CD4-positive, alpha-beta T cell (primary cell): ENCODE measurements at regions not wholly inside any gene's neighbourhood (a gene's known extent, or its start where the extent isn't known, plus 50 kb on each side); places are given as distances from the start of the nearest gene placed in this dataset.

ENCODE experiments used
- ATAC-seq: fragments of 200-7000 bp; cut with Tn5 transposase; one replicate; pipeline ENCODE4 v1.10.0; 2022; ENCODE audit warnings: mild to moderate bottlenecking; ENCODE audit not compliant: poor library complexity
- CTCF ChIA-PET: fragments of 350-600 bp; sonication (Branson Sonifier 250); formaldehyde crosslinking; loops from one replicate; lab custom pipeline; 2021; ENCODE audit warnings: antibody characterized with exemption, inconsistent platforms; lab: Charles Lee
- POLR2A ChIA-PET: fragments of 350-600 bp; sonication (Branson Sonifier 250); formaldehyde crosslinking; loops from one replicate; lab custom pipeline; 2021; ENCODE audit warnings: antibody characterized with exemption, inconsistent platforms; lab: Charles Lee
- DNase-seq, 14 experiments: peaks; one replicate each; pipeline ENCODE4 v3.0.0-alpha.2; 2013 to 2020; ENCODE audit warnings: mixed read lengths in 2 of 14
- H3K27ac ChIP-seq, 2 donors: one replicate each; pipeline versions ENCODE4 v1.5.1 to v1.7.0; 2013; ENCODE audit warnings: low read length in 2 of 2, low read depth in 1 of 2, mild to moderate bottlenecking in 1 of 2
- H3K27me3 ChIP-seq, 2 experiments: 1 replicate in 1 of 2; 2 replicates in 1 of 2; pipeline versions ENCODE4 v1.6.1 to v1.7.0; 2013; ENCODE audit warnings: low read length in 2 of 2, control low read depth in 1 of 2, mild to moderate bottlenecking in 1 of 2, moderate library complexity in 1 of 2; ENCODE audit not compliant: insufficient read depth in 2 of 2, control insufficient read depth in 1 of 2
- H3K36me3 ChIP-seq: one replicate; pipeline ENCODE4 v1.6.1; 2013; ENCODE audit warnings: low read length, control low read depth; ENCODE audit not compliant: insufficient read depth
- H3K4me1 ChIP-seq: one replicate; pipeline ENCODE4 v1.6.1; 2013; ENCODE audit warnings: low read length, control low read depth; ENCODE audit not compliant: insufficient read depth
- H3K4me3 ChIP-seq: one replicate; pipeline ENCODE4 v1.5.1; 2013; ENCODE audit warnings: mild to moderate bottlenecking, low read length, moderate library complexity
- H3K9me3 ChIP-seq, 2 experiments: 1 replicate in 1 of 2; 2 replicates in 1 of 2; pipeline versions ENCODE4 v1.6.1 to v1.7.0; 2013; ENCODE audit warnings: low read length in 2 of 2, mild to moderate bottlenecking in 2 of 2, control low read depth in 1 of 2, moderate library complexity in 1 of 2; ENCODE audit not compliant: control insufficient read depth in 1 of 2, insufficient read depth in 1 of 2
- H3K27ac Mint-ChIP-seq: one replicate; pipeline ENCODE4 v1.8.0; 2020; ENCODE audit warnings: mixed read lengths
- H3K27me3 Mint-ChIP-seq: one replicate; pipeline ENCODE4 v1.8.0; 2021; ENCODE audit warnings: mixed read lengths
- H3K36me3 Mint-ChIP-seq: one replicate; pipeline ENCODE4 v1.8.0; 2021; ENCODE audit warnings: low read depth, mixed read lengths
- H3K4me1 Mint-ChIP-seq: one replicate; pipeline ENCODE4 v1.8.0; 2021; ENCODE audit warnings: low read depth, mixed read lengths
- H3K4me3 Mint-ChIP-seq: one replicate; pipeline ENCODE4 v1.8.0; 2020; ENCODE audit warnings: mild to moderate bottlenecking, mixed read lengths
- H3K9me3 Mint-ChIP-seq: one replicate; pipeline ENCODE4 v1.8.0; 2020; ENCODE audit warnings: mixed read lengths
- CTCF ChIP-seq: fragments of 200-600 bp; IDR thresholded peaks from one replicate; pipeline ENCODE4 v1.8.0; 2022; ENCODE audit warnings: antibody characterized with exemption, mild to moderate bottlenecking
- intact Hi-C, 2 experiments: fragments of 100-400 bp; cut with DNase I in 1 of 2; cut with micrococcal nuclease in 1 of 2; formaldehyde crosslinking; loops; one replicate each; pipeline versions ENCODE4 v1.15.1 to v1.9.0; 2023 to 2025; cut with DNase I, micrococcal nuclease

- Mint-ChIP-seq H3K4me3 (no peak overlapping the region), H3K4me1 (peaks cover 15% of the 10 kb centered on the region), H3K9me3 (peaks cover 16% of the 10 kb centered on the region), H3K27ac (no peak overlapping the region), H3K27me3 (no peaks in the 10 kb centered on the region), H3K36me3 (no peaks in the 10 kb centered on the region)
- Histone ChIP-seq H3K4me3 (no peak overlapping the region), H3K36me3 (no peaks in the 10 kb centered on the region), H3K4me1 (no peaks in the 10 kb centered on the region), H3K27ac (no peak overlapping the region), H3K9me3 (peaks cover 0 to 10% of the 10 kb centered on the region in 2 experiments), H3K27me3 (no peaks in the 10 kb centered on the region)
- no peak for TF ChIP-seq CTCF
- no peak for ATAC-seq
- DNase-seq, result no peak
- CTCF ChIA-PET, result no interaction called here
- intact Hi-C loops, result no loop called here
- POLR2A ChIA-PET, result interaction anchor here (0.9 kb wide), 1 partner anchor 11 kb away, joined by 3 read pairs; no protein-coding TSS in a partner anchor
Measured at GRCh38 chr14:98270201-98270600, 1001.8 kb downstream of the BCL11B start.

- TF ChIP-seq CTCF, result no peak
Measured at GRCh38 chr14:98274596-98274995, 997.4 kb downstream of the BCL11B start.

GRCh38 chr14:98278800-98279199 is 993.2 kb downstream of the BCL11B start:
- no peaks in the 10 kb centered on the region for H3K36me3 ChIP-seq
- Mint-ChIP-seq H3K27ac (no peak overlapping the region), H3K27me3 (no peaks in the 10 kb centered on the region), H3K4me3 (no peak overlapping the region), H3K4me1 (no peaks in the 10 kb centered on the region), H3K36me3 (no peaks in the 10 kb centered on the region), H3K9me3 (peaks cover 5% of the 10 kb centered on the region)
- H3K27ac ChIP-seq, result no peak overlapping the region
- no peaks in the 10 kb centered on the region for H3K9me3 ChIP-seq
- ChIA-PET POLR2A (no interaction called here), CTCF (no interaction called here)
- no peak for TF ChIP-seq CTCF
- H3K4me3 ChIP-seq, result no peak overlapping the region
- ATAC-seq (no peak), DNase-seq (no peak)
- no peaks in the 10 kb centered on the region for H3K27me3 ChIP-seq
- intact Hi-C loops, result no loop called here
- no peaks in the 10 kb centered on the region for H3K4me1 ChIP-seq

More at GRCh38 chr14:98274596-98274995, 997.4 kb downstream of the BCL11B start:
- Mint-ChIP-seq H3K4me1 (no peaks in the 10 kb centered on the region), H3K9me3 (peaks cover 13% of the 10 kb centered on the region), H3K27me3 (no peaks in the 10 kb centered on the region), H3K36me3 (no peaks in the 10 kb centered on the region), H3K4me3 (no peak overlapping the region), H3K27ac (no peak overlapping the region)
- intact Hi-C loops, result no loop called here
- no peak for DNase-seq
- Histone ChIP-seq H3K27me3 (no peaks in the 10 kb centered on the region), H3K27ac (no peak overlapping the region), H3K4me3 (no peak overlapping the region), H3K36me3 (no peaks in the 10 kb centered on the region), H3K9me3 (peaks cover 0 to 10% of the 10 kb centered on the region in 2 experiments), H3K4me1 (no peaks in the 10 kb centered on the region)
- ChIA-PET CTCF (no interaction called here), POLR2A (interaction anchor here (0.5 kb wide), 1 partner anchor 253 kb away, joined by 3 read pairs; no protein-coding TSS in a partner anchor)
- ATAC-seq, result no peak
